SK-N-DZ (cell line): ENCODE measurements at regions not wholly inside any gene's neighbourhood (a gene's known extent, or its start where the extent isn't known, plus 50 kb on each side); places are given as distances from the start of the nearest gene placed in this dataset.
A peak's percentile ranks its signal among the peaks of the same experiment; 100 is the strongest.

Source experiments
- DNase-seq: peaks from one replicate; pipeline ENCODE4 v3.0.0-alpha.2; 2015; ENCODE audit warnings: low spot score

DNA sequence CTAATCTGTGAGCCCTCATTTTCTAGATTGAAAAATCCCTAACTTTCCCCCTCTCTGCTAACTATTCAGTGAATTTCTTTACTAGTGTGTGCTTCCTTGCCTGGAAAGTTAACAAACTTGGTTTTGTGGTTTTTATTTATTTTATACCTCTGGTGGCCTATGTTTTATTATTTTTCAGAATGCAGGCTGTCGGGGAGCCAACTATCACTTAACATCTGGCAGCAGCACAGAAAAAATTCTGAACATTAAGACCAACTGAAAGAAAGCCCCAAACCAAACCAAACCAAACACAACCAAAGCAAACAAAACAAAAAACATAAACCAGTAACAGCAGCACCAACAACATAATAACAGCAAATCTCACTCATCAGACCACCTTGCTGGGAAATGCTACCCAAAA, 109.0 kb upstream of the KL start:
- DNase-seq: no peak

GRCh38 chr13:32910530-32910929, 105.7 kb upstream of the KL start:
- DNase-seq: no peak

DNA sequence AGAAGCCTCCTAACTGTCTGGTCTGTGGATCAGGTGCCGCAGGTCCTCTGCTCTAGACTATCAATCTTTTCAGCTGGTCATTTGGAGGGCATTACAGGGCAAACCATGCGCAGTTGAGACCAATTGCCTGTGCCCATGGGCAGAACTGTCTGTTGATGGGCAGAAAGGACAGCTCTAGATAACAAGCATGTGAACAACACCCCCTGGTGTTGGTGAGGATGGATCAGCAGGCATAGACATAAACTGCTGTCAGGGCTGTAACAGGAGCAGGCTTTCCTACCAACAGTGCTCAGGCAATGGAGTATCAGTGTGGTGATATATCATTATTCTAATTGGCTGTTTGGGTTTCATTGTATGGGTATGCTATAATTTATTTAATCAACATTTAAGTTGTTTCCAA, 104.7 kb upstream of the KL start:
- DNase-seq: peak; percentile 32

DNA sequence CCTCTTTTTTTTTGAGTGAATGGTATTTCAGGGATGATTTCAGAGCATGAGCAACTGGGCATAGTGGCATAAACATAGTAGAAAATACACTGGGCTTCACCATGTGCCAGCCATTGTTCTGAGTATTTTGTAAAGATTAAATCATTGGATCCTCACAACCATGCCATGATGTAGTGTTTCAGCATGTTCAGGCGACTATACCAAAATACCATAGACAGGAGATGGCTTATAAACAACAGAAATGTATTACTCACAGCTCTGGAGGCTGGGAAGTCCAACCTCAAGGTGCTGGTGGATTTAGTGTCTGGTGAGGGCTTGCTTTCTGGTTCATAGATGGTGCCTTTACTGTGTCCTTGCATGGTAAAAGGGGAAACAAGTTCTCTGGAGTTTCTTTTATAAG, 101.5 kb upstream of the KL start:
- no peak for DNase-seq

- DNase-seq: no peak
Observed at GRCh38 chr13:32917504-32917903, 98.7 kb upstream of the KL start.

- DNase-seq: no peak
Observed at GRCh38 chr13:32923725-32924124, 92.5 kb upstream of the KL start.

DNA sequence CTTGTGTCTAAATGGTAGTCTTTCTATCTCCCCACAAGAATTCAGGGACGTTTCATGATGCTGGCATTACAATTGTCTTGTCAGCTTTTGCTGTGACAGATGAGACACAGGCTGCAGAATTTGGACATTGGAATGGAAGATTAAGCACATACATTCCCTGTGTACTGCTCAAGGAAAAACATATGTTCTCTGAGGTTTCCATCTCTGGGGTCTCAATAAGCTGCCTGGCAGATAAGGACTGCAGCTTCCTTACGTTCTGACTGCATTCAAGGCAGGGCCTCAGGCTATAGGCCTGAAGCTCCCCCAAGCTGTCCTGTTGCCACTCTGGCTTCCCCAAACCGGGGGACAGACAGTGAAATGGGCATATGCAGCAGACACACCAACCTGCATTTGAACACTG, 91.3 kb upstream of the KL start:
- no peak for DNase-seq

DNA sequence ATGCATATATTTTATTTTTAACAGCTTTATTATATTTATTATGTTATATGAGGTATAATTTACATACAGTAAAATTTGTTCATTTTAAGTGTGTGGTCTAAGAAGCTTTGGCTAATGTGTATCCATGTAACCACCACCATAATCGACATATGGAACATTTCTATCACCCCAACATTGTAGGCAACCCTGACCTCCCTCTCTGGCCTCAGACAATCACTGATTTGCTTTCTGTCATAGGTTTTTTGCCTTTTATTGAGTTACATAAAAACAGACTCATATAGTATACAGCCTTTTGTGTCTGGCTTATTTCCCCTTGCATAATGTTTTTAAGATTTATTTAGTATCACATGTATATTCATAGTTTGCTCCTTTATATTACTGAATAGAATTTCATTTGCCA, 90.7 kb upstream of the KL start:
- no peak for DNase-seq

DNA sequence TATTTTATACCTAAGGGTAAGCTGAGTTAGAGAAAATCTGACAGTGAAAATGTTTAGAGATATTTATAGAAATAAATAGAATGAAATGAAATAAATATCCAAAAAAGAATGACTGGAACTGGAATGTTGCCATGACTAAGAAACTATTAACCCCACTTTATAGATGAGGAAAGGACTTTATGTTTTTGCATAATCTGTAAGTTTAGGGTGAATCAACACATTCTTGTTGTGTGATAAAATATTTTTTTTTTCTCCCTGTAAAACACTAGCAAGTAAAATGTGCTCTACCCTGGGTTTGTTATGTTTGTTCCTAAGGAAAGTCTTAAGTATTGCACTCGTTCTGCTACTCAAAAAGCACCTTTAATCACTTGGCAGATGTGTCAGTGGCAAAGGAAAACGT, 83.8 kb upstream of the KL start:
- DNase-seq: no peak

GRCh38 chr13:32936716-32937115, 79.5 kb upstream of the KL start:
- DNase-seq: no peak

DNA sequence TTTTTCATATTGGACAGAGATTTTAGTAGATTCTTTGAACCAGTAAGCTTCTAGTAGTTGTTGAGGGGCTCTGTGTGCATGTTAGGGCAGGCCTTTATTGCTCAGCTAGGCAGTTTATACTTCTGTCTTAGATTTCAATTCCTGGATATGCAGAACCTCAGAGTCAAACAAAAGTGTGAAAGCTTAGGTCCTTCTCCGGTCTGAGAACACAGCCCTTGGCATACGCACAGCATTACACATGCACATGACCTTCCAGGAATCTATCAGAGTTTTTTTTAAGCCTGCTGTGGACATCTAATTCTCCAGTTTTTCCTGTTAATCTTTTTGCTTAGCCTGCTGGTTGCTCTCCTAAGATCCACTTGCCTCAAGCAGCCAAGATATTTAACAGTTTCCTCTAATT, 77.9 kb upstream of the KL start:
- DNase-seq: no peak

DNA sequence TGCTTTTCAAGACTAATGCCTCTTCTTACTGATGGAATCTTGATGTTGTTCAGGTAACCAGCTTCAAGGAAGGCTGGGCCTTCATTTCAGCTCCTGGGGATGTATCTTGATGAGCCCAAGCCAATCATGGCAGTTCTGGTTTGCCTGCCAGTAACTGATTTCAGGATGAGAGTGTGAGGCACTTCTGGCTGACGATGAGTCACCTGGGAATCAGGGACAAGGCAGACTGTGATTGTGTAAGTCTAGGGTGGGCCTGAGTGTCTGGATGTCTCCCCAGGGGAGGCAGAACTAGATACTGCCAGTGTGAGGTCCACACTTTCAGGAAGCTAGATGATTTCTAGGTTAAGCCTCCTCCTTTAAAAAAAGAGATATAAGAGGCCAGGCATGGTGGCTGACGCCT, 77.3 kb upstream of the KL start:
- DNase-seq: no peak

GRCh38 chr13:32940601-32941000, 75.6 kb upstream of the KL start:
- no peak for DNase-seq

- DNase-seq: no peak
Observed at GRCh38 chr13:32941368-32941767, 74.9 kb upstream of the KL start.

GRCh38 chr13:32946558-32946957, 69.7 kb upstream of the KL start:
- no peak for DNase-seq

DNA sequence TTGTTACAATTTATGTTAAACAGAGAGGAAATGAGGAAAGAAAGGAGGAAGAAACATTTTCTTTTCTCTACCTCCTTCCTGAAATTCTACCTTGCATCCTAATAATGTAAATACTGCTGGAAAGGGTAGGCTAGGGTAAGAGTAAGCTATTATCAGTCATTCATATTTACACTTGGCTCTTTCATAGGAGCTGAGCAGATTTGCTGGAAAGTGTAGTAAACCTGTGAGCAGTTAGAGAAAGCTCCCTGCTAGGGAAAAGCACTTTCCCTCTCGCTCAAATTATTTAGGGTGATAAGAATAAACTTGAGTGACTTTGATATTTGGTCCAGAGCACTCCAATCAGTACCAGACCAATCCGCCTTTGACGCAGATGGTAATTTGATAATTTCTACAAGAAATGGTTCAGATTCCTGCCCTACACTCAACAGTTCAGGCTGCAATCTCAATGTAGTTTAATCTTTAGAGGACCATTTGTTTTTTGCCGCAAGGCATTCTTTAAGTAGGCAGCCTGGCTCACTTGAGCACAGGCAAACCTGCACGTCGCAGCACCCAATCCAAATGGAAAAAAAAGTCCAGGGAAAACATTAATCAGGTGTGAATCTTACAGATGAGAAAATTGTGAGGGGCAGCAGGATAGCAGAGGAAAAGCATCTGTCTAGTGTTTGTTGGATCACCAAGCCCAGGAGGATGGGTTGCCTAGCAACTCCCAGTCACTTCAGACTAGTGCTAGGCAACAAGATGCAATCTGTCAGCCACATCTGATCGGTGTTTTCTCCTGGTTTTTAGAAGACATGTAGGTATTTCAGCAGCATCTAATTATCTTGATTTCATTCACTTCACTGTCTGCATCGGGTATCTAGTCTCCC, 68.6 kb upstream of the KL start:
- peak; percentile 96 for DNase-seq

- no peak for DNase-seq
Observed at GRCh38 chr13:32949820-32950219, 66.4 kb upstream of the KL start.

- no peak for DNase-seq
Observed at GRCh38 chr13:32951580-32951979, 64.6 kb upstream of the KL start.

DNA sequence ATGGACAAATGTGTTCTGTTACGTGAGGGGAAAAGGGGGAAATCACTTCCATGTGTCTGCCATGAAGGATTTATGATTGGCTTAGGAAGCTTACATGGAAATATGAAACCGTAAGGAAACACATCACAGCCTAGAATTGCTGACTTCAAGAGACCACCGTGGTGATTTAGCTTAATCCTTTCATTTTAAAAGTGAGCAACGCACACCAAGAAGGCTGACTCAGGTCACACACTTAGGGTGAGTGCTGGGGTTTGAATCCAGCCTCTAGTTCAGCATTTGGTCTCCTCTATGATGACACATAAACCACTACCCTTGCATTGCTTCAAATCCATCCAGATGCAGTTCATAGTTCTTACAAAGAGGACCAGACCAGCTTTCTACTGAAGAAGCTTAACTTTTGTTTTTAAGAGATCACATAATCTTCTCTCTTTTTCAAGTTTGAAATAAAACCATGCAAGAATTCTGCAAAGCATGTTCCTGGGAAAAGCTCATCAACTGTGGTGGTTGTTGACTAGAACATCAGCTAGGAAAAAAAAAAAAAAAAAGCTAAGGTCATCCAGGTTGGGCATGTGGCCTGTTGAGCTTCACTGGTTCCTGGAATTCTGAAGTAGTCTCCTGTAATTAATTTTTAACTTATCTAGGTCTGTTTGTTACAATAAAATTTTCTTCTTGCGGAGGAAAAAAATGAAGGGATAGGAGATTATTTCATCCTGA, 60.2 kb upstream of the KL start:
- no peak for DNase-seq

DNA sequence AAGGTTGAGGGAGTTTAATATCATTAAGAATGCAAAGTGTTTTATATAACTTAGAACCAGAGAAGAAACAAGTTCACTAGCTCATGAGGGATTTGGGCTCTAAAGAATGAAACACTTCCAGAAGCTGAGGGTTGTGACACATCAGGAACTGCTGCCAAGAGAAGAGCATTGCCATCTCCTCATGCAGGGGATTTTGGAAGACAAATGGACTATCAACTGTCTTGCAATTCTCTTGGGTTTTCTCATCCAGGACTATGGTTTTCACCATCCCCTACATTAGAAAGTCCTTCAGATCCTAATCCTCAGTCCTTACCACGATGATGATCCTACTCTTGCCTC, 59.7 kb upstream of the KL start:
- DNase-seq: no peak

- no peak for DNase-seq
Observed at GRCh38 chr13:32960626-32961025, 55.6 kb upstream of the KL start.

DNA sequence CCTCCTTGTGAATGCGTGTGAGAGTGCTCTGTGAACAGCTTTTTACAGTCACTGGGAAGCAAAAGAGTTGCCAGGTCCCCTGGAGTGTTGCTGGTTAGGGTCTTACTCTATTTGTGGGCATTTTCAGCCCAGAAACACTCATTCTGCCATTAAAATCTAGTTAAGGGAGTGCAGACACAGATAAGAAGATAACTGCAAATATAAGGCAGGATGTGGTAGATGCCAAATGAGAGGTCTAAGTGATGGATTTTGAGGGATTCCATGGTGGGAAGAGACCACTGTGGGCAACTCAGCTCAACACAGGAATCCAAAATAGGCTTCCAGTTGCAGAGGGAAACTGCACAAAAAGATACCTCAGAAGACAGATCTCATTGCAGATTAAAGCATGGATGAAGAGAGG, 54.5 kb upstream of the KL start:
- peak; percentile 49 for DNase-seq

GRCh38 chr13:32962342-32962741, 53.9 kb upstream of the KL start:
- DNase-seq: no peak
